Neural progenitor cell (in vitro differentiated cells): ENCODE measurements at regions not wholly inside any gene's neighbourhood (a gene's known extent, or its start where the extent isn't known, plus 50 kb on each side); places are given as distances from the start of the nearest gene placed in this dataset.

Experiments
- DNase-seq: peaks from one replicate; pipeline ENCODE4 v3.0.0-alpha.2; 2016; ENCODE audit warnings: low spot score
- H2AFZ ChIP-seq: fragments of 200-600 bp; sonication (generic); replicated peaks from 2 replicates; pipeline ENCODE4 v1.6.1; 2016; ENCODE audit warnings: antibody characterized with exemption
- H3F3A ChIP-seq: fragments of 200-600 bp; sonication (generic); 2 replicates; pipeline ENCODE4 v1.6.1; 2016; ENCODE audit warnings: antibody characterized with exemption, low read depth
- H3K27ac ChIP-seq: fragments of 200-600 bp; sonication (generic); 2 replicates; pipeline ENCODE4 v1.5.1; 2016; ENCODE audit warnings: mild to moderate bottlenecking
- H3K27me3 ChIP-seq: fragments of 200-600 bp; sonication (generic); 2 replicates; pipeline ENCODE4 v1.6.1; 2016; ENCODE audit warnings: mild to moderate bottlenecking, moderate library complexity
- H3K36me3 ChIP-seq: fragments of 200-600 bp; sonication (generic); 2 replicates; pipeline ENCODE4 v1.5.1; 2016
- H3K4me1 ChIP-seq: fragments of 200-600 bp; sonication (generic); 2 replicates; pipeline ENCODE4 v1.6.1; 2016; ENCODE audit warnings: mixed run types
- H3K4me2 ChIP-seq: fragments of 200-600 bp; sonication (generic); 2 replicates; pipeline ENCODE4 v1.6.1; 2016
- H3K4me3 ChIP-seq: fragments of 200-600 bp; sonication (generic); 2 replicates; pipeline ENCODE4 v1.5.1; 2016
- H3K79me2 ChIP-seq: fragments of 200-600 bp; sonication (generic); 2 replicates; pipeline ENCODE4 v1.6.1; 2016; ENCODE audit warnings: low read depth
- H3K9ac ChIP-seq: fragments of 200-600 bp; sonication (generic); 2 replicates; pipeline ENCODE4 v1.6.1; 2016
- H3K9me3 ChIP-seq: fragments of 200-600 bp; sonication (generic); 2 replicates; pipeline ENCODE4 v1.5.1; 2016; ENCODE audit warnings: low read depth
- H4K20me1 ChIP-seq: fragments of 200-600 bp; sonication (generic); 2 replicates; pipeline ENCODE4 v1.6.1; 2016; ENCODE audit warnings: low read depth
- H3K27ac Mint-ChIP-seq: 3 replicates; pipeline ENCODE4 v1.8.0; 2021; ENCODE audit warnings: mixed read lengths
- H3K27me3 Mint-ChIP-seq: 2 replicates; pipeline ENCODE4 v1.8.0; 2022; ENCODE audit warnings: low read depth, mild to moderate bottlenecking, inconsistent platforms, moderate library complexity, mixed read lengths; ENCODE audit not compliant: insufficient read depth
- H3K36me3 Mint-ChIP-seq: 3 replicates; pipeline ENCODE4 v1.8.0; 2021; ENCODE audit warnings: mixed read lengths
- H3K4me1 Mint-ChIP-seq: 3 replicates; pipeline ENCODE4 v1.8.0; 2021; ENCODE audit warnings: mixed read lengths
- H3K4me3 Mint-ChIP-seq: 3 replicates; pipeline ENCODE4 v1.8.0; 2021; ENCODE audit warnings: mild to moderate bottlenecking, moderate library complexity, mixed read lengths
- H3K9me3 Mint-ChIP-seq: 3 replicates; pipeline ENCODE4 v1.8.0; 2020; ENCODE audit warnings: mixed read lengths
- EZH2 ChIP-seq: fragments of 200-600 bp; sonication (generic); IDR thresholded peaks from 2 replicates; pipeline ENCODE4 v1.6.1; 2017; ENCODE audit warnings: antibody characterized with exemption, mild to moderate bottlenecking, moderate library complexity
- EZH2phosphoT487 ChIP-seq: fragments of 200-600 bp; sonication (generic); IDR thresholded peaks from 2 replicates; pipeline ENCODE4 v1.6.1; 2017; ENCODE audit warnings: antibody characterized with exemption
- TF ChIP-seq, protein P1 (sequence below): fragments of 200-600 bp; sonication (generic); IDR thresholded peaks from 2 replicates; pipeline ENCODE4 v1.5.1; 2017; ENCODE audit warnings: antibody characterized with exemption, mild to moderate bottlenecking

DNA sequence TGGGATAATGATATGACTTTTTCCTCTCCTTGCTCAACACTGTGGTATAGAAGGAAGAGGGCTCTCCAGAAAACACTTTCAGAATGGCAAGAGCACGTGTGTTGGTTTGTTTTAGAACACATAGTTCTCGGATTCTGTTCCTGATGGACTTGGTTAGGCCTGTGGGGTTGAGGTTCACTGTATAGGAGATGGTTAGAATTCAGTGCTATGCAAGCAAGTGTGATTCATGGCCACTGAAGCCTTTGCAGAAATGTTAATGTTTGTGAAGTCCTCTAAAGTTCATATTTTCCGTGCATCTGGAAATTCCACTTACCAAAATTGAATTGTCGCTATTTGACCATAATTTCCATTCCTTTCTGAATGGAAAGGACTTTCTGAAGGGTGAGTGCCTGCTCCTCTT is 233.2 kb upstream of the DDHD1 start:
- H3K36me3 Mint-ChIP-seq = no peaks in the 10 kb centered on the region
- H3K9ac ChIP-seq = no peak overlapping the region
- no peak for TF ChIP-seq EZH2phosphoT487
- TF ChIP-seq, protein P1, sequence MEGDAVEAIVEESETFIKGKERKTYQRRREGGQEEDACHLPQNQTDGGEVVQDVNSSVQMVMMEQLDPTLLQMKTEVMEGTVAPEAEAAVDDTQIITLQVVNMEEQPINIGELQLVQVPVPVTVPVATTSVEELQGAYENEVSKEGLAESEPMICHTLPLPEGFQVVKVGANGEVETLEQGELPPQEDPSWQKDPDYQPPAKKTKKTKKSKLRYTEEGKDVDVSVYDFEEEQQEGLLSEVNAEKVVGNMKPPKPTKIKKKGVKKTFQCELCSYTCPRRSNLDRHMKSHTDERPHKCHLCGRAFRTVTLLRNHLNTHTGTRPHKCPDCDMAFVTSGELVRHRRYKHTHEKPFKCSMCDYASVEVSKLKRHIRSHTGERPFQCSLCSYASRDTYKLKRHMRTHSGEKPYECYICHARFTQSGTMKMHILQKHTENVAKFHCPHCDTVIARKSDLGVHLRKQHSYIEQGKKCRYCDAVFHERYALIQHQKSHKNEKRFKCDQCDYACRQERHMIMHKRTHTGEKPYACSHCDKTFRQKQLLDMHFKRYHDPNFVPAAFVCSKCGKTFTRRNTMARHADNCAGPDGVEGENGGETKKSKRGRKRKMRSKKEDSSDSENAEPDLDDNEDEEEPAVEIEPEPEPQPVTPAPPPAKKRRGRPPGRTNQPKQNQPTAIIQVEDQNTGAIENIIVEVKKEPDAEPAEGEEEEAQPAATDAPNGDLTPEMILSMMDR = no peak
- no peak for TF ChIP-seq EZH2
- H2AFZ ChIP-seq = no peak overlapping the region
- no peak overlapping the region for H3K27ac ChIP-seq
- H3K4me3 Mint-ChIP-seq = no peak overlapping the region
- H4K20me1 ChIP-seq = no peaks in the 10 kb centered on the region
- H3F3A ChIP-seq = no peaks in the 10 kb centered on the region
- no peaks in the 10 kb centered on the region for H3K9me3 Mint-ChIP-seq
- H3K36me3 ChIP-seq = no peaks in the 10 kb centered on the region
- H3K79me2 ChIP-seq = no peaks in the 10 kb centered on the region
- H3K4me1 ChIP-seq = no peaks in the 10 kb centered on the region
- DNase-seq = no peak
- H3K9me3 ChIP-seq = no peaks in the 10 kb centered on the region
- H3K27ac Mint-ChIP-seq = no peak overlapping the region
- H3K4me2 ChIP-seq = no peak overlapping the region
- no peak overlapping the region for H3K4me3 ChIP-seq
- no peaks in the 10 kb centered on the region for H3K4me1 Mint-ChIP-seq
- H3K27me3 Mint-ChIP-seq = no peaks in the 10 kb centered on the region
- no peaks in the 10 kb centered on the region for H3K27me3 ChIP-seq

GRCh38 chr14:53384536-53384935 is 231.4 kb upstream of the DDHD1 start:
- Mint-ChIP-seq H3K4me3 (no peak overlapping the region), H3K9me3 (no peaks in the 10 kb centered on the region)

DNA sequence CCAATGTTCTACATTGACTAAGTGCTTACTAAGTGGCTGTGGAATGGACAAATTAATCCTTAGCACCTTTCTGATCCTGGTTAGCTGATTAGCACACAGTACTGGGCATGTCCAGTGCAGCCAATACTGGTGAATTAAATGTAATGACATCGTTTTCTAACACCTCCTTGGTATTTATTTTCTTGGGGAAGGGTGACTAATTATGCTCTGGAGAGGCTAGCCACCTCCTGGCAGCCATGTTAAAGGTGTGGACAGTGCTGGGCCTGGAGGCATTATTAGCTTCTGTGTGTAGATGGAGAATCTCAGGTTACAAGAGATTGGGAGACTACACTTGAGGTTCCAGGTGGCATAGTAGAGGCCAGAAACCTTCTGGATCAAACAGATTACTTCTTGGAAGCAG is 230.9 kb upstream of the DDHD1 start:
- no peaks in the 10 kb centered on the region for H3K4me1 ChIP-seq
- no peak overlapping the region for H3K4me3 Mint-ChIP-seq
- H3K79me2 ChIP-seq = no peaks in the 10 kb centered on the region

More at GRCh38 chr14:53384536-53384935, 231.4 kb upstream of the DDHD1 start:
- DNase-seq = no peak
- no peak overlapping the region for H3K9ac ChIP-seq
- H3K27me3 ChIP-seq = no peaks in the 10 kb centered on the region
- H3K9me3 ChIP-seq = no peaks in the 10 kb centered on the region
- no peaks in the 10 kb centered on the region for H4K20me1 ChIP-seq
- H2AFZ ChIP-seq = no peak overlapping the region
- H3K4me1 ChIP-seq = no peaks in the 10 kb centered on the region
- H3K4me3 ChIP-seq = no peak overlapping the region
- H3K79me2 ChIP-seq = no peaks in the 10 kb centered on the region
- Mint-ChIP-seq H3K27ac (no peak overlapping the region), H3K4me1 (no peaks in the 10 kb centered on the region), H3K27me3 (no peaks in the 10 kb centered on the region), H3K36me3 (no peaks in the 10 kb centered on the region)
- H3F3A ChIP-seq = no peaks in the 10 kb centered on the region
- no peaks in the 10 kb centered on the region for H3K36me3 ChIP-seq
- TF ChIP-seq, protein P1 = no peak
- no peak for TF ChIP-seq EZH2
- no peak for TF ChIP-seq EZH2phosphoT487
- no peak overlapping the region for H3K4me2 ChIP-seq
- no peak overlapping the region for H3K27ac ChIP-seq

More for the DNA sequence above, 230.9 kb upstream of the DDHD1 start:
- no peak overlapping the region for H3K27ac Mint-ChIP-seq
- H4K20me1 ChIP-seq = no peaks in the 10 kb centered on the region
- H3K36me3 ChIP-seq = no peaks in the 10 kb centered on the region
- no peak overlapping the region for H3K27ac ChIP-seq
- no peak overlapping the region for H2AFZ ChIP-seq
- no peak overlapping the region for H3K4me2 ChIP-seq
- no peak for TF ChIP-seq EZH2
- TF ChIP-seq, protein P1 = no peak
- no peak for TF ChIP-seq EZH2phosphoT487
- H3K36me3 Mint-ChIP-seq = no peaks in the 10 kb centered on the region
- no peak overlapping the region for H3K4me3 ChIP-seq
- no peaks in the 10 kb centered on the region for H3K27me3 Mint-ChIP-seq
- no peaks in the 10 kb centered on the region for H3K9me3 Mint-ChIP-seq
- no peak overlapping the region for H3K9ac ChIP-seq
- DNase-seq = no peak
- no peaks in the 10 kb centered on the region for H3K9me3 ChIP-seq
- no peaks in the 10 kb centered on the region for H3K27me3 ChIP-seq
- H3K4me1 Mint-ChIP-seq = no peaks in the 10 kb centered on the region
- H3F3A ChIP-seq = no peaks in the 10 kb centered on the region
